ENCODE measurements at regions not wholly inside any gene's neighbourhood (a gene's known extent, or its start where the extent isn't known, plus 50 kb on each side); places are given as distances from the start of the nearest gene placed in this dataset.

GRCh38 chr10:57186201-57186600, 825.1 kb upstream of the ZWINT start:
- Histone ChIP-seq H3K36me3 (no peaks in the 10 kb centered on the region), H3K4me3 (no peak overlapping the region), H3K27ac (no peak overlapping the region), H3K4me1 (no peaks in the 10 kb centered on the region), H3K27me3 (no peaks in the 10 kb centered on the region), H3K9me3 (no peaks in the 10 kb centered on the region)
- WGBS (ENCODE audit: insufficient coverage, low coverage, low lambda C conversion rate, missing lambda C conversion rate): 67% methylated on average over 1 of the region's 1 CpG
- ATAC-seq (no peak), DNase-seq (no peak)
- intact Hi-C loops (cut with DNase I): no loop called here
- TF ChIP-seq CTCF (IDR thresholded peaks at IDR 0.05): no peak
- no peak for TF ChIP-seq POLR2A (IDR thresholded peaks at IDR 0.05)

- H3K27ac ChIP-seq: no peak overlapping the region
- H3K4me3 ChIP-seq: no peak overlapping the region
- no peaks in the 10 kb centered on the region for H3K9me3 ChIP-seq
- H3K27me3 ChIP-seq: no peaks in the 10 kb centered on the region
- intact Hi-C loops (cut with DNase I): no loop called here
- H3K36me3 ChIP-seq: no peaks in the 10 kb centered on the region
- WGBS (ENCODE audit: insufficient coverage, low coverage, low lambda C conversion rate, missing lambda C conversion rate): 6% methylated on average over 1 of the region's 1 CpG
- ATAC-seq: no peak
- H3K4me1 ChIP-seq: no peaks in the 10 kb centered on the region
- TF ChIP-seq POLR2A (IDR thresholded peaks at IDR 0.05): no peak
- TF ChIP-seq CTCF (IDR thresholded peaks at IDR 0.05): no peak
- DNase-seq: no peak
These were observed 808.5 kb upstream of the ZWINT start for GRCh38 chr10:57169597-57169996.

GRCh38 chr10:57168611-57169240, 807.7 kb upstream of the ZWINT start:
- no peaks in the 10 kb centered on the region for H3K27me3 ChIP-seq
- DNase-seq (no peak), ATAC-seq (no peak)
- no peak overlapping the region for H3K27ac ChIP-seq
- no peaks in the 10 kb centered on the region for H3K36me3 ChIP-seq
- intact Hi-C loops (cut with DNase I): no loop called here
- no peak for TF ChIP-seq CTCF (IDR thresholded peaks at IDR 0.05)
- TF ChIP-seq POLR2A (IDR thresholded peaks at IDR 0.05): no peak
- H3K4me1 ChIP-seq: no peaks in the 10 kb centered on the region
- H3K4me3 ChIP-seq: no peak overlapping the region
- WGBS (ENCODE audit: insufficient coverage, low coverage, low lambda C conversion rate, missing lambda C conversion rate): 43% methylated on average over 4 of the region's 4 CpGs
- no peaks in the 10 kb centered on the region for H3K9me3 ChIP-seq

GRCh38 chr10:57165671-57166070, 804.6 kb upstream of the ZWINT start:
- TF ChIP-seq CTCF (IDR thresholded peaks at IDR 0.05) (no peak), POLR2A (IDR thresholded peaks at IDR 0.05) (no peak)
- intact Hi-C loops (cut with DNase I): no loop called here
- no peak overlapping the region for H3K27ac ChIP-seq
- DNase-seq: no peak
- ATAC-seq: no peak
- no peaks in the 10 kb centered on the region for H3K36me3 ChIP-seq
- H3K4me1 ChIP-seq: no peaks in the 10 kb centered on the region
- H3K27me3 ChIP-seq: no peaks in the 10 kb centered on the region
- no peaks in the 10 kb centered on the region for H3K9me3 ChIP-seq
- no peak overlapping the region for H3K4me3 ChIP-seq
- 44% methylated on average over 1 of the region's 2 CpGs for WGBS (ENCODE audit: insufficient coverage, low coverage, low lambda C conversion rate, missing lambda C conversion rate)

- H3K27me3 ChIP-seq: no peaks in the 10 kb centered on the region
- ATAC-seq (no peak), DNase-seq (no peak)
- no peak overlapping the region for H3K4me3 ChIP-seq
- H3K9me3 ChIP-seq: no peaks in the 10 kb centered on the region
- TF ChIP-seq POLR2A (IDR thresholded peaks at IDR 0.05): no peak
- no peak for TF ChIP-seq CTCF (IDR thresholded peaks at IDR 0.05)
- intact Hi-C loops (cut with DNase I): no loop called here
- 48% methylated on average over 4 of the region's 4 CpGs for WGBS (ENCODE audit: insufficient coverage, low coverage, low lambda C conversion rate, missing lambda C conversion rate)
- no peaks in the 10 kb centered on the region for H3K36me3 ChIP-seq
- H3K27ac ChIP-seq: no peak overlapping the region
- no peaks in the 10 kb centered on the region for H3K4me1 ChIP-seq
These were observed 801.2 kb upstream of the ZWINT start for GRCh38 chr10:57162231-57162630.
